ENCODE measurements at regions not wholly inside any gene's neighbourhood (a gene's known extent, or its start where the extent isn't known, plus 50 kb on each side); places are given as distances from the start of the nearest gene placed in this dataset.

GRCh38 chr2:4866198-4866597, 826.0 kb upstream of the SOX11 start:
- no peak overlapping the region for H3K4me3 ChIP-seq (ENCODE audit: low read depth, low read length)
- DNase-seq (ENCODE audit: low read depth): no peak
- no peak for TF ChIP-seq CTCF (conservative IDR thresholded peaks at IDR 0.05; ENCODE audit: low read depth, low read length)

GRCh38 chr2:4868466-4868865, 823.7 kb upstream of the SOX11 start:
- H3K4me3 ChIP-seq (ENCODE audit: low read depth, low read length): no peak overlapping the region
- TF ChIP-seq CTCF (conservative IDR thresholded peaks at IDR 0.05; ENCODE audit: low read depth, low read length): no peak
- DNase-seq (ENCODE audit: low read depth): no peak

GRCh38 chr2:4869154-4869553, 823.0 kb upstream of the SOX11 start:
- DNase-seq (ENCODE audit: low read depth): no peak
- no peak for TF ChIP-seq CTCF (conservative IDR thresholded peaks at IDR 0.05; ENCODE audit: low read depth, low read length)
- H3K4me3 ChIP-seq (ENCODE audit: low read depth, low read length): no peak overlapping the region

GRCh38 chr2:4873364-4873763, 818.8 kb upstream of the SOX11 start:
- H3K4me3 ChIP-seq (ENCODE audit: low read depth, low read length): no peak overlapping the region
- no peak for DNase-seq (ENCODE audit: low read depth)
- TF ChIP-seq CTCF (conservative IDR thresholded peaks at IDR 0.05; ENCODE audit: low read depth, low read length): no peak

- no peak overlapping the region for H3K4me3 ChIP-seq (ENCODE audit: low read depth, low read length)
- TF ChIP-seq CTCF (conservative IDR thresholded peaks at IDR 0.05; ENCODE audit: low read depth, low read length): no peak
- no peak for DNase-seq (ENCODE audit: low read depth)
These were observed 818.1 kb upstream of the SOX11 start for GRCh38 chr2:4873876-4874593.

GRCh38 chr2:4882421-4882820, 809.8 kb upstream of the SOX11 start:
- H3K4me3 ChIP-seq (ENCODE audit: low read depth, low read length): no peak overlapping the region
- no peak for TF ChIP-seq CTCF (conservative IDR thresholded peaks at IDR 0.05; ENCODE audit: low read depth, low read length)
- DNase-seq (ENCODE audit: low read depth): no peak

GRCh38 chr2:4882941-4883340, 809.2 kb upstream of the SOX11 start:
- H3K4me3 ChIP-seq (ENCODE audit: low read depth, low read length): no peak overlapping the region
- no peak for TF ChIP-seq CTCF (conservative IDR thresholded peaks at IDR 0.05; ENCODE audit: low read depth, low read length)
- no peak for DNase-seq (ENCODE audit: low read depth)
